ENCODE measurements at regions not wholly inside any gene's neighbourhood (a gene's known extent, or its start where the extent isn't known, plus 50 kb on each side); places are given as distances from the start of the nearest gene placed in this dataset.

DNA sequence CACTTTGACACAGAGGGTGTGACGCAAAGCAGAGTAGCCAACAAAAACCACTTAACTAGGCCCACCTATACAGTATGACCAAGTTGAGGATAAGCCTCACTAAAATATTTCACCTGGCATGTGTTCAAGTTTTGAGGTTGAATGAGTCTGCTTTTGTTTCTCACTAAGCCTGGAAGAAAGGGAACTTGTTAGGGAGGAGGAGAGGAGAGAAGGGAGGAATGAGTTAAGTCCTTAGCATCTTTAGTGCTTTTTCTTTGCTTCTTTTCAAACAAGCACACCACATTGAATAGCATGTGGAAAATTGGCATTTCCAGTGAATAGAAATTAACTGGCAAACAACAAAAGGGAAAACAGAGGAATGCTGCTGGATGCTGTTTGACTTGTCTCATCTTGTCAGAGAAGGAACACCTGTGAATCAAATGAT lies 461.9 kb downstream of the GJA1 start:
- TF ChIP-seq, protein P1, sequence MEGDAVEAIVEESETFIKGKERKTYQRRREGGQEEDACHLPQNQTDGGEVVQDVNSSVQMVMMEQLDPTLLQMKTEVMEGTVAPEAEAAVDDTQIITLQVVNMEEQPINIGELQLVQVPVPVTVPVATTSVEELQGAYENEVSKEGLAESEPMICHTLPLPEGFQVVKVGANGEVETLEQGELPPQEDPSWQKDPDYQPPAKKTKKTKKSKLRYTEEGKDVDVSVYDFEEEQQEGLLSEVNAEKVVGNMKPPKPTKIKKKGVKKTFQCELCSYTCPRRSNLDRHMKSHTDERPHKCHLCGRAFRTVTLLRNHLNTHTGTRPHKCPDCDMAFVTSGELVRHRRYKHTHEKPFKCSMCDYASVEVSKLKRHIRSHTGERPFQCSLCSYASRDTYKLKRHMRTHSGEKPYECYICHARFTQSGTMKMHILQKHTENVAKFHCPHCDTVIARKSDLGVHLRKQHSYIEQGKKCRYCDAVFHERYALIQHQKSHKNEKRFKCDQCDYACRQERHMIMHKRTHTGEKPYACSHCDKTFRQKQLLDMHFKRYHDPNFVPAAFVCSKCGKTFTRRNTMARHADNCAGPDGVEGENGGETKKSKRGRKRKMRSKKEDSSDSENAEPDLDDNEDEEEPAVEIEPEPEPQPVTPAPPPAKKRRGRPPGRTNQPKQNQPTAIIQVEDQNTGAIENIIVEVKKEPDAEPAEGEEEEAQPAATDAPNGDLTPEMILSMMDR (IDR thresholded peaks at IDR 0.05; ENCODE audit: low read length), result no peak
- TF ChIP-seq EZH2 (IDR thresholded peaks at IDR 0.05; ENCODE audit: borderline replicate concordance, low read length), result no peak

All from OCI-LY1 (cell line).